Motor neuron (in vitro differentiated cells): ENCODE measurements at regions not wholly inside any gene's neighbourhood (a gene's known extent, or its start where the extent isn't known, plus 50 kb on each side); places are given as distances from the start of the nearest gene placed in this dataset.
A peak's percentile ranks its signal among the peaks of the same experiment; 100 is the strongest.

Experiments
- ATAC-seq, 8 experiments: fragments of 200-7000 bp; cut with Tn5 transposase; replicated peaks in 6 of 8; 2 replicates each; pipeline ENCODE4 v1.8.0; 2021; ENCODE audit warnings: mild to moderate bottlenecking in 8 of 8, moderate library complexity in 8 of 8
- H3K27ac ChIP-seq, 2 donors: fragments of 250-450 bp; sonication (Bioruptor Pico); 2 replicates each; pipeline ENCODE4 v1.9.0; 2021; ENCODE audit warnings: antibody characterized with exemption in 2 of 2, mild to moderate bottlenecking in 2 of 2, moderate library complexity in 1 of 2
- H3K4me1 ChIP-seq, 2 donors: fragments of 250-450 bp; sonication (Bioruptor Pico); replicated peaks in 1 of 2; 2 replicates each; pipeline ENCODE4 v1.6.1; 2021; ENCODE audit warnings: antibody characterized with exemption in 2 of 2, mild to moderate bottlenecking in 2 of 2, moderate library complexity in 1 of 2
- H3K4me3 ChIP-seq, 5 donors: fragments of 250-450 bp; sonication (Bioruptor Pico); 2 replicates each; pipeline ENCODE4 v1.9.0; 2021; ENCODE audit warnings: antibody characterized with exemption in 5 of 5, mild to moderate bottlenecking in 5 of 5, moderate library complexity in 4 of 5
- WGBS, 10 experiments: fragments of 450-650 bp; shearing (Covaris generic); methylation state at CpG; one replicate each; pipeline ENCODE4 v1.0.0; 2022; 5-methylcytosine and 5-hydroxymethylcytosine counted together
- in situ Hi-C, 9 experiments: fragments of 400-800 bp; cut with MboI; loops; one replicate each; pipeline ENCODE4 v1.15.0; 2021; ENCODE audit warnings: low sequenced_read_pairs in 9 of 9, low pct_unique_long_range_greater_than_20kb in 2 of 9; ENCODE audit not compliant: unreplicated experiment in 9 of 9

- no peak overlapping the region for H3K4me3 ChIP-seq
- in situ Hi-C loops = no loop called here
- no peak overlapping the region for H3K27ac ChIP-seq
- peaks cover 0 to 7% of the 10 kb centered on the region in 2 donors for H3K4me1 ChIP-seq
- WGBS, 10 experiments = 69 to 100% (median 80%) methylated on average over 1 to 2 of the region's 2 CpGs; no CpG with 5 or more reads in 7 of the 10 experiments
- peak in 1 of 8 experiments; percentile 8 for ATAC-seq
Measured at GRCh38 chr11:28482666-28483065, 374.5 kb downstream of the METTL15 start.

GRCh38 chr11:28481616-28482480 is 373.7 kb downstream of the METTL15 start:
- H3K27ac ChIP-seq = no peak overlapping the region
- H3K4me1 ChIP-seq = peaks cover 0 to 7% of the 10 kb centered on the region in 2 donors
- ATAC-seq = peak in 6 of 8 experiments; percentile 56 to 85 (median 70)
- in situ Hi-C loops = no loop called here
- no peak overlapping the region for H3K4me3 ChIP-seq
- WGBS, 10 experiments = 7 to 80% (median 58%) methylated on average over 1 to 5 of the region's 7 CpGs; no CpG with 5 or more reads in 4 of the 10 experiments

GRCh38 chr11:28480406-28480805 is 372.2 kb downstream of the METTL15 start:
- no peak overlapping the region for H3K27ac ChIP-seq
- H3K4me1 ChIP-seq = peaks cover 6 to 7% of the 10 kb centered on the region in 2 donors
- ATAC-seq = peak in 3 of 8 experiments; percentile 54 to 77 (median 63)
- WGBS, 10 experiments = 37 to 100% (median 81%) methylated on average over 1 to 4 of the region's 4 CpGs
- no peak overlapping the region for H3K4me3 ChIP-seq
- in situ Hi-C loops = no loop called here

- Histone ChIP-seq H3K4me1 (peaks cover 6 to 7% of the 10 kb centered on the region in 2 donors), H3K4me3 (no peak overlapping the region), H3K27ac (no peak overlapping the region)
- no peak for ATAC-seq
- 33 to 90% (median 81%) methylated on average over 1 to 4 of the region's 5 CpGs for WGBS, 10 experiments
- in situ Hi-C loops = no loop called here
Measured at GRCh38 chr11:28476864-28477263, 368.7 kb downstream of the METTL15 start.

- WGBS, 10 experiments = 0 to 100% (median 32%) methylated on average over 1 to 3 of the region's 3 CpGs; no CpG with 5 or more reads in 1 of the 10 experiments
- in situ Hi-C loops = no loop called here
- H3K4me3 ChIP-seq = no peak overlapping the region
- ATAC-seq = peak in 5 of 8 experiments; percentile 37 to 77 (median 52)
- peaks cover 6 to 7% of the 10 kb centered on the region in 2 donors for H3K4me1 ChIP-seq
- no peak overlapping the region for H3K27ac ChIP-seq
Measured at GRCh38 chr11:28476049-28476448, 367.9 kb downstream of the METTL15 start.

- in situ Hi-C loops = no loop called here
- H3K27ac ChIP-seq = no peak overlapping the region
- H3K4me1 ChIP-seq = peaks cover 3 to 6% of the 10 kb centered on the region in 2 donors
- no peak overlapping the region for H3K4me3 ChIP-seq
- ATAC-seq = no peak
Measured at GRCh38 chr11:28472904-28473303, 364.7 kb downstream of the METTL15 start.

- Histone ChIP-seq H3K4me1 (peaks cover 3 to 6% of the 10 kb centered on the region in 2 donors), H3K4me3 (no peak overlapping the region), H3K27ac (no peak overlapping the region)
- peak in 2 of 8 experiments; percentile 34 to 90 for ATAC-seq
- in situ Hi-C loops = no loop called here
Measured at GRCh38 chr11:28471537-28471936, 363.3 kb downstream of the METTL15 start.

- in situ Hi-C loops = no loop called here
- Histone ChIP-seq H3K4me3 (no peak overlapping the region), H3K4me1 (peaks cover 0 to 3% of the 10 kb centered on the region in 2 donors), H3K27ac (no peak overlapping the region)
- no peak for ATAC-seq
- 80 to 100% (median 100%) methylated on average over 1 to 2 of the region's 2 CpGs; no CpG with 5 or more reads in 4 of the 10 experiments for WGBS, 10 experiments
Measured at GRCh38 chr11:28470180-28470579, 362.0 kb downstream of the METTL15 start.

- Histone ChIP-seq H3K27ac (no peak overlapping the region), H3K4me1 (peaks cover 0 to 3% of the 10 kb centered on the region in 2 donors), H3K4me3 (no peak overlapping the region)
- WGBS, 10 experiments = 50 to 100% (median 95%) methylated on average over 1 to 7 of the region's 7 CpGs; no CpG with 5 or more reads in 2 of the 10 experiments
- ATAC-seq = no peak
- in situ Hi-C loops = no loop called here
Measured at GRCh38 chr11:28466506-28466905, 358.3 kb downstream of the METTL15 start.

GRCh38 chr11:28464252-28464867 is 356.2 kb downstream of the METTL15 start:
- Histone ChIP-seq H3K4me1 (peaks cover 0 to 3% of the 10 kb centered on the region in 2 donors), H3K4me3 (no peak overlapping the region), H3K27ac (no peak overlapping the region)
- in situ Hi-C loops = no loop called here
- 0 to 100% (median 20%) methylated on average over 1 of the region's 1 CpG; no CpG with 5 or more reads in 3 of the 10 experiments for WGBS, 10 experiments
- no peak for ATAC-seq

GRCh38 chr11:28463826-28464225 is 355.6 kb downstream of the METTL15 start:
- 67 to 100% (median 89%) methylated on average over 2 to 4 of the region's 4 CpGs; no CpG with 5 or more reads in 2 of the 10 experiments for WGBS, 10 experiments
- no peak for ATAC-seq
- H3K4me1 ChIP-seq = peaks cover 0 to 2% of the 10 kb centered on the region in 2 donors
- H3K4me3 ChIP-seq = no peak overlapping the region
- in situ Hi-C loops = no loop called here
- H3K27ac ChIP-seq = no peak overlapping the region

- 38 to 95% (median 90%) methylated on average over 2 of the region's 2 CpGs; no CpG with 5 or more reads in 1 of the 10 experiments for WGBS, 10 experiments
- no peak for ATAC-seq
- H3K4me3 ChIP-seq = no peak overlapping the region
- in situ Hi-C loops = no loop called here
- H3K27ac ChIP-seq = no peak overlapping the region
- no peaks in the 10 kb centered on the region for H3K4me1 ChIP-seq
Measured at GRCh38 chr11:28461846-28462245, 353.7 kb downstream of the METTL15 start.

- 0 to 92% (median 50%) methylated on average over 1 of the region's 1 CpG; no CpG with 5 or more reads in 1 of the 10 experiments for WGBS, 10 experiments
- no peaks in the 10 kb centered on the region for H3K4me1 ChIP-seq
- ATAC-seq = peak in 1 of 8 experiments; percentile 28
- in situ Hi-C loops = no loop called here
- no peak overlapping the region for H3K27ac ChIP-seq
- H3K4me3 ChIP-seq = no peak overlapping the region
Measured at GRCh38 chr11:28461338-28461737, 353.1 kb downstream of the METTL15 start.
